Stimulated activated CD8-positive, alpha-beta memory T cell treated with anti-CD3 and anti-CD28 coated beads, Interleukin-2, amount 100 ng/mL, for 48 hours (primary cell): ENCODE measurements at regions not wholly inside any gene's neighbourhood (a gene's known extent, or its start where the extent isn't known, plus 50 kb on each side); places are given as distances from the start of the nearest gene placed in this dataset.
A peak's percentile ranks its signal among the peaks of the same experiment; 100 is the strongest.

ENCODE experiments used
- DNase-seq, 2 donors: peaks; one replicate each; pipeline ENCODE4 v3.0.0-alpha.2; 2020; ENCODE audit warnings: low read depth in 2 of 2

- peak; percentile 42 to 54 for DNase-seq
These were observed 323.3 kb downstream of the RPS6KC1 start for GRCh38 chr1:213374369-213374768.

- no peak for DNase-seq
These were observed 324.0 kb downstream of the RPS6KC1 start for GRCh38 chr1:213375002-213375401.

GRCh38 chr1:213376862-213377372 lies 325.9 kb downstream of the RPS6KC1 start:
- DNase-seq = no peak

- no peak for DNase-seq
These were observed 329.8 kb downstream of the RPS6KC1 start for GRCh38 chr1:213380865-213381264.

GRCh38 chr1:213381572-213382084 lies 330.6 kb downstream of the RPS6KC1 start:
- no peak for DNase-seq

GRCh38 chr1:213383465-213383864 lies 332.4 kb downstream of the RPS6KC1 start:
- no peak for DNase-seq

- DNase-seq = no peak
These were observed 334.2 kb downstream of the RPS6KC1 start for GRCh38 chr1:213385201-213385600.

- DNase-seq = no peak
These were observed 334.8 kb downstream of the RPS6KC1 start for GRCh38 chr1:213385806-213386324.

- no peak for DNase-seq
These were observed 336.5 kb downstream of the RPS6KC1 start for GRCh38 chr1:213387380-213388015.

GRCh38 chr1:213388199-213388598 lies 337.2 kb downstream of the RPS6KC1 start:
- no peak for DNase-seq

GRCh38 chr1:213389061-213389581 lies 338.1 kb downstream of the RPS6KC1 start:
- no peak for DNase-seq

- DNase-seq = no peak
These were observed 340.4 kb downstream of the RPS6KC1 start for GRCh38 chr1:213391445-213391844.

- no peak for DNase-seq
These were observed 342.8 kb downstream of the RPS6KC1 start for GRCh38 chr1:213393860-213394259.

- no peak for DNase-seq
These were observed 343.8 kb downstream of the RPS6KC1 start for GRCh38 chr1:213394837-213395236.

- DNase-seq = no peak
These were observed 346.6 kb downstream of the RPS6KC1 start for GRCh38 chr1:213397638-213398037.

- DNase-seq = no peak
These were observed 348.7 kb downstream of the RPS6KC1 start for GRCh38 chr1:213399695-213400094.

GRCh38 chr1:213409208-213409631 lies 358.2 kb downstream of the RPS6KC1 start:
- no peak for DNase-seq

GRCh38 chr1:213409971-213410370 lies 358.9 kb downstream of the RPS6KC1 start:
- DNase-seq = no peak

GRCh38 chr1:213414346-213414745 lies 363.3 kb downstream of the RPS6KC1 start:
- DNase-seq = no peak

- no peak for DNase-seq
These were observed 363.9 kb downstream of the RPS6KC1 start for GRCh38 chr1:213414911-213415310.

- no peak for DNase-seq
These were observed 364.8 kb downstream of the RPS6KC1 start for GRCh38 chr1:213415691-213416380.

GRCh38 chr1:213416461-213417224 lies 365.6 kb downstream of the RPS6KC1 start:
- no peak for DNase-seq
